Smooth muscle cell of the brain vasculature (primary cell): ENCODE measurements at regions not wholly inside any gene's neighbourhood (a gene's known extent, or its start where the extent isn't known, plus 50 kb on each side); places are given as distances from the start of the nearest gene placed in this dataset.
"Not testable (repeated sequence)": the region's sequence is repeated elsewhere in the genome, so short reads cannot be mapped to it uniquely, and the experiment has no call there.

Experiments
- DNase-seq: peaks from one replicate; pipeline ENCODE4 v3.0.0-alpha.2; 2012; ENCODE audit warnings: low read depth, low spot score

DNA sequence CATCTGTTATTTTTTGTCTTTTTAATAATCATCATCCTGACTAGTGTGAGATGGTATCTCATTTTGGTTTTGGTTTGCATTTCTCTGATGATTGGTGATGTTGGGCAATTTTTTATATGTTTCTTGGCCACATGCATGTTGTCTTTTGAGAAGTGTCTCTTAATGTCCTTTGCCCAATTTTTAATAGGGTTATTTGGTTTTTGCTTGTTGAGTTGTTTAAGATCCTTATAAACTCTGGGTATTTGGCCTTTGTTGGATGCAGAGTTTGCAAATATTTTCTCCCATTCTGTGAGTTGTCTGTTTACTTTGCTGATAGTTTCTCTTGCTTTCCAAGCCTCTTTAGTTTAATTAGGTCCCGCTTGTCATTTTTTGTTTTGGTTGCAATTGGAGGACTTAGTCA lies 152.1 kb upstream of the MED14 start:
- DNase-seq: no peak

- DNase-seq: no peak
Observed at GRCh38 chrX:40891798-40892197, 156.5 kb upstream of the MED14 start.

DNA sequence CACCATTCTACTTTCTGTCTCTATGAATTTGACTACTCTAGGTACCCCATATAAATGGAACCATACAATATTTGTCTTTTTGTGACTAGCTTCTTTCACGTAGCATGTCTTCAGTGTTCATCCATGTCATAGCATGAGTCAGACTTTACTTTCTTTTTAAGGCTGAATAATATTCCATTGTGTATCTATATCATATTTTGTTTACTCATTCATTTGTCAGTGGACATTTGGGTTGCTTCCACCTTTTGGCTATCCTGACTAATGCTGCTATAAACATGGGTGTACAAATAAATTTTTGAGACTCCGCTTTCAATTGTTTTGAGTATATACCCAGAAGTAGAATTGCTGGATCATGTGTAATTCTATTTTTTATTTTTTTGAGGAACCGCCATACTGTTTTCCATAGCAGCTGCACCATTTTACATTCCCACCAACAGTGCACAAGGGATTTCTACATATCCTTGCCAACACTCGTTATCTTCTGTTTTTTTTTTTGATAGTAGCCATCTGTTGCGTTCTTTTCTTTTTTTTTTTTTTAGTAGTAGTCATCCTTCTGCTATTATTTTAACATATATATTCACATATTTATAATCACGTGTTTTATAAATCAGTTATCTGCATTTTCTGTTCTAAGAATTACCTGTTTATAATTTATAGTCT lies 158.0 kb upstream of the MED14 start:
- DNase-seq: no peak

GRCh38 chrX:40895246-40895645 lies 159.9 kb upstream of the MED14 start:
- no peak for DNase-seq

GRCh38 chrX:40897718-40898270 lies 162.5 kb upstream of the MED14 start:
- DNase-seq: no peak

DNA sequence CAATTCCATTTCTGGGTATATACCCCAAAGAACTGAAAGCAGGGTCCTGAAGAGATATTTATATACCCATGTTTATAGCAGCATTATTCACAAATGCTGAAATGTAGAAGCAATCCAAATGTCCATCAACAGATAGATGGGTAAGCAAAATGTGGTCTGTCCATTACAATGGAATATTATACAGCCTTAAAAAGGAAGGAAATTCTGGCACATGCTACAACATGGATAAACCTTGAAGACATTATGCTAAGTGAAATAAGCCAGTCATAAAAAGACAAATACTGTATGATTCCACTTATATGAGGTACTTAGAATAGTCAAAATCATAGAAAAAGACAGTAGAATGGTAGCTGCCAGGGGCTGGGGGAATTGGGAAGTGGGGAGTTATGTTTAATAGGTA lies 169.4 kb upstream of the MED14 start:
- DNase-seq: not testable (repeated sequence)

- DNase-seq: no peak
Observed at GRCh38 chrX:40908026-40908425, 172.7 kb upstream of the MED14 start.

DNA sequence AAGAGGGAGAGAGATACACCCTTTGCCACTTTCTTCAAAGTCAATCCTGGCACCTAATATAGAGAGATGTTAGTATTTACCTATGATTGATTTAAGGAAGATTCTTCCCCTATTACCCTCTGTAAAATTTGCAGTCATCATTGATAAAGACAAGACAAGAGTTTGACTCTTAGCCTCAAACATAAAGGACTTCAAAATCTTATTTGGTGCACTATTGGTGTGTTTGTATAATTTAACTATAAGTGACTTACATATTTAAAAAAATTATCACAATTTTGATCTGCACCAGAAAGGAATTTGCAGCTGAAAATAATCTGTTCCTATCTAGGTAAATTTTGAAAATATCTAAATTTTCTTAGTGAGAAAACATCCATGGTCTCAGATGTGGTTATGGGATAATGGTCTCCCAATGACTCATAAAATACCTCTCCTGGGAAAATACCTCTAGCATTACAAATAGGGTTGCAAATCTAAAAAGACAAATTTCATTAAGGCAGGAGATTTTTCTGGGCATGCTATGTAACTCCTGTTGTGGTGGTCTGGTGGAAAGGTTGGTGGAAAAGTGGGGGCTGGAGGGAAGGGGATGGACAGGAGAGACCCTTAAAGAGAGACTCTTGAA lies 173.6 kb upstream of the MED14 start:
- DNase-seq: no peak

DNA sequence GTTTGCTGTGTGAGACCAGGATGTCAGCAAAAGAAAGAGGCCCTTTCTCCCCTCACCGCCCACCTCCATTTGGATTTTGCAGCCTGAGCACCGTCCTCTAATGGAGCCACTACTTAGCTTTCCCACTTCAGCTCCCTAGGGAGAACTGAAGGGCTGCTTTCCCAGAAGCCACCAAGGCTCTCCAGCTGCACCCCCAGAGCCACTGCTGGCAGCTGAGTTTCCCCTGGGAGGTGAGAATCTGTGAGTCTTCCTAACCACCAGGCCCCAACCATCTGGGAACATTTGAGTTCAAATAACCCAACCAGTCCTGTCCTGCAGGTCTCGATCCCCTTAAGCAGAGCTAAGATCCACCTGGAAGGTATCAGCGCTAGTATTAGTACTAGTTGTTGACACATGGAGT lies 173.1 kb upstream of the USP9X start:
- DNase-seq: no peak

GRCh38 chrX:40912576-40912975 lies 172.7 kb upstream of the USP9X start:
- no peak for DNase-seq

GRCh38 chrX:40920351-40920750 lies 164.9 kb upstream of the USP9X start:
- no peak for DNase-seq

DNA sequence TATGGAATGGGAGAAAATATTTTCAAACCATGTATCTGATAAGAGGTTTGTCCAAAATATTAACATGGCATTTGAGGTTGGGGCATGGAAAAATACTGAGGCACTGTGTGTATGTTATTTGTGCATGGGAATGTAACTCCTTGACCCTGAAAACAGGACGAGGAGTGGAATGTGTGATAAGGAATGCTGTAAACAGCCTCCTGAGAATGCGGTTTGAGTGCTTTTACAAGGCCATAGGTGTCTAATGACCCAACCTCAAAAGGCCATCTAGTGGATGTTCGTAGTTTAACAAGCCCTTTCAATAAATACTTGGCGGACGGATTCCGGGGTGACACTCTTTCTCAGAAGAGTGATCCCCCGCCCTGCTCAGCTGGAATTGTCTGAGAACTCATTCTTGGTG lies 162.9 kb upstream of the USP9X start:
- DNase-seq: no peak

- not testable (repeated sequence) for DNase-seq
Observed at GRCh38 chrX:40926739-40927427, 158.4 kb upstream of the USP9X start.

GRCh38 chrX:40928076-40928475 lies 157.2 kb upstream of the USP9X start:
- DNase-seq: no peak

DNA sequence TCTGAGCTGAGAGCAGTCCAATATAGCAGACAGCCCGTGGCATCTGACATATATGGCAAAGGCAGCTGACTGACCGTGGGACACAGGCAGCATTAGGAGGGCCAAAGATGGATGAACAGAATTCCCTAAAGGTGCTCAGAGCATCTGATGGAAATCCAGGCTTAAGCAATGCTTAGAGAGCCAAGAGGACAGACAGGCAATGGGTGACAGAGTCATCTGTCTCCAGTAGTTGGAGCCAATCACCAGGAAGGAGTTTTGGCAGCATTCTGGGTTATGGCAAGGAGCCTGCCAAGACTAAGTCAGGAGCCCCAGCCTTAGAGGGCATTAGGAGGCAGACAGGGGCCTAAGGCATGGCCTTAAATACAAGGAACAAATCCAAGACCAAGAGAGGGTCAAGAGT lies 153.3 kb upstream of the USP9X start:
- DNase-seq: no peak

- DNase-seq: no peak
Observed at GRCh38 chrX:40933132-40933705, 152.0 kb upstream of the USP9X start.

- DNase-seq: no peak
Observed at GRCh38 chrX:40933706-40934425, 151.4 kb upstream of the USP9X start.

- DNase-seq: no peak
Observed at GRCh38 chrX:40936827-40937226, 148.4 kb upstream of the USP9X start.

- no peak for DNase-seq
Observed at GRCh38 chrX:40938423-40938822, 146.8 kb upstream of the USP9X start.

DNA sequence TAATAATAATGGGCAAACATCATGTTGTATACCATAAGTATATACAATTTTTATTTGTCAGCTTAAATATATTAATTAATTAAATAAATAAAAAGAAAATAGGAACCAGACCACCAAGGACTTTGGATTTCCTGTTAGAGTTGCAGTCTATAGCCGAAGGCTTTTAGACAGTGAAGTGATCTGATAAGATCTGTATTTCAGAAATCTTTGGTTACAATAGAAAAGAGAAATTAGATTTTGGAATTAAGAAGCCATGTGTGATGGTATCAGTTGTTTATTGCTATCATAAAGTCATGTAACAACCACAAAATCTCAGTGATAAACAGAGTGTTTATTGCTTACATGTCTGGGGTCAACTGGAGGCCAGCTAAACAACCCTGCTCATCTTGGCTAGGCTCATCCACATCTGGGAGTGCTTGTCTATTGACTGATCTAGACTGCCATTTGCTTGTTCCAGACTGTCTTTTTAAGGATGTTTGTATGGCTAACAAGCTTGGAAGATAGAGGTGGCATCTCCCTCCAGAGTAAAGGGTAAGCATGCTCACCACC lies 142.1 kb upstream of the USP9X start:
- no peak for DNase-seq

DNA sequence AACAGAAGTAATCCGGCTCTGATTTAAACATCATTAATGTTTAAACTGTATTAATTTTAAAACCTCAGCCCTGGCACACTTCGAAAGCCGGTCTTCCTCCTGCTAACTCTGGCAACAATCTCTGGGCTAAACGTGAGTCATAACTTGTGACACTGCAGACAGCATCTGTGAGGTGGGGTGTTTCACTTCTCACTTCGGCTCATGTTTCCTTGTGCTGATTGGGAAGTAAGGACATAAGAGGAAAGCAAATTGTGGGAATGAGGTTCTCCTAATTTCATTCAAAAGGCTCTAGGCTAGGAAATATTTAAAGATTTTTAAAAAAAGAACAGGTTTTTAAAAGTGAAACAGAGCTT lies 139.9 kb upstream of the USP9X start:
- DNase-seq: peak; percentile 35

- no peak for DNase-seq
Observed at GRCh38 chrX:40947276-40947675, 138.0 kb upstream of the USP9X start.
